Neural progenitor cell (in vitro differentiated cells): ENCODE measurements at regions not wholly inside any gene's neighbourhood (a gene's known extent, or its start where the extent isn't known, plus 50 kb on each side); places are given as distances from the start of the nearest gene placed in this dataset.

Source experiments
- EZH2 ChIP-seq: fragments of 200-600 bp; sonication (generic); IDR thresholded peaks from 2 replicates; pipeline ENCODE4 v1.6.1; 2017; ENCODE audit warnings: antibody characterized with exemption, mild to moderate bottlenecking, moderate library complexity
- TF ChIP-seq, protein P1 (sequence below): fragments of 200-600 bp; sonication (generic); IDR thresholded peaks from 2 replicates; pipeline ENCODE4 v1.5.1; 2017; ENCODE audit warnings: antibody characterized with exemption, mild to moderate bottlenecking

DNA sequence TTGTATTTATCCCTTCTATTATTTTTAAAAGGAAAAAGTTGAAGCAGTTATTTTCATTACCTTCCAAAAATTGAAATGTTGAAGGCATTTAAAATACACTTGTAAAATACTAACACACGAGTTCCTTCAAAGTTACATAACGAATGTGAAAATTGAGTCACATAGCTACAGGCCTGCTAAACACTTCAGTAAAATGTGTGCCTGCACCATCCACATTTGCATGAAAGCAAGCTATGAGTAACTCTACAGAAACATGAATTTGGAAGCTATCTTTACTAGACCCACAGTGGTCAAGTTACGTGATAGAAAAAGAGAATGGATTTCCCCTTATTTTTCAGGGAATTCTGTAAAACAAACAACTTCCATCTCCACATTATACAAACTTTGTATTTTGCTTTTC lies 1148.8 kb upstream of the PCDH7 start:
- no peak for TF ChIP-seq EZH2
- TF ChIP-seq, protein P1, sequence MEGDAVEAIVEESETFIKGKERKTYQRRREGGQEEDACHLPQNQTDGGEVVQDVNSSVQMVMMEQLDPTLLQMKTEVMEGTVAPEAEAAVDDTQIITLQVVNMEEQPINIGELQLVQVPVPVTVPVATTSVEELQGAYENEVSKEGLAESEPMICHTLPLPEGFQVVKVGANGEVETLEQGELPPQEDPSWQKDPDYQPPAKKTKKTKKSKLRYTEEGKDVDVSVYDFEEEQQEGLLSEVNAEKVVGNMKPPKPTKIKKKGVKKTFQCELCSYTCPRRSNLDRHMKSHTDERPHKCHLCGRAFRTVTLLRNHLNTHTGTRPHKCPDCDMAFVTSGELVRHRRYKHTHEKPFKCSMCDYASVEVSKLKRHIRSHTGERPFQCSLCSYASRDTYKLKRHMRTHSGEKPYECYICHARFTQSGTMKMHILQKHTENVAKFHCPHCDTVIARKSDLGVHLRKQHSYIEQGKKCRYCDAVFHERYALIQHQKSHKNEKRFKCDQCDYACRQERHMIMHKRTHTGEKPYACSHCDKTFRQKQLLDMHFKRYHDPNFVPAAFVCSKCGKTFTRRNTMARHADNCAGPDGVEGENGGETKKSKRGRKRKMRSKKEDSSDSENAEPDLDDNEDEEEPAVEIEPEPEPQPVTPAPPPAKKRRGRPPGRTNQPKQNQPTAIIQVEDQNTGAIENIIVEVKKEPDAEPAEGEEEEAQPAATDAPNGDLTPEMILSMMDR, result no peak
